ENCODE measurements at regions not wholly inside any gene's neighbourhood (a gene's known extent, or its start where the extent isn't known, plus 50 kb on each side); places are given as distances from the start of the nearest gene placed in this dataset.

GRCh38 chr22:49586244-49586748 is 241.4 kb downstream of the BRD1 start:
- ChIA-PET POLR2A (no interaction called here), CTCF (no interaction called here)
- H3K27me3 ChIP-seq (ENCODE audit: control insufficient read depth, insufficient read depth, low read length) = no peaks in the 10 kb centered on the region
- H3K4me3 ChIP-seq (ENCODE audit: low read depth, low read length) = no peak overlapping the region
- DNase-seq (ENCODE audit: low read depth) = no peak
- H3K36me3 ChIP-seq (ENCODE audit: control insufficient read depth, insufficient read depth, low read length) = no peaks in the 10 kb centered on the region
- TF ChIP-seq CTCF (IDR thresholded peaks at IDR 0.05; ENCODE audit: insufficient read depth, low read depth, low read length) = no peak

GRCh38 chr22:49585461-49586243 is 242.0 kb downstream of the BRD1 start:
- ChIA-PET CTCF (no interaction called here), POLR2A (no interaction called here)
- no peak for TF ChIP-seq CTCF (IDR thresholded peaks at IDR 0.05; ENCODE audit: insufficient read depth, low read depth, low read length)
- Histone ChIP-seq H3K27me3 (ENCODE audit: control insufficient read depth, insufficient read depth, low read length) (no peaks in the 10 kb centered on the region), H3K4me3 (ENCODE audit: low read depth, low read length) (no peak overlapping the region), H3K36me3 (ENCODE audit: control insufficient read depth, insufficient read depth, low read length) (no peaks in the 10 kb centered on the region)
- DNase-seq (ENCODE audit: low read depth) = no peak

- Histone ChIP-seq H3K4me3 (ENCODE audit: low read depth, low read length) (no peak overlapping the region), H3K27me3 (ENCODE audit: control insufficient read depth, insufficient read depth, low read length) (no peaks in the 10 kb centered on the region), H3K36me3 (ENCODE audit: control insufficient read depth, insufficient read depth, low read length) (no peaks in the 10 kb centered on the region)
- POLR2A ChIA-PET = no interaction called here
- CTCF ChIA-PET = no interaction called here
- no peak for TF ChIP-seq CTCF (IDR thresholded peaks at IDR 0.05; ENCODE audit: insufficient read depth, low read depth, low read length)
- DNase-seq (ENCODE audit: low read depth) = no peak
These were observed 243.7 kb downstream of the BRD1 start for GRCh38 chr22:49583886-49584505.

- POLR2A ChIA-PET = no interaction called here
- no peaks in the 10 kb centered on the region for H3K36me3 ChIP-seq (ENCODE audit: control insufficient read depth, insufficient read depth, low read length)
- DNase-seq (ENCODE audit: low read depth) = no peak
- no peak for TF ChIP-seq CTCF (IDR thresholded peaks at IDR 0.05; ENCODE audit: insufficient read depth, low read depth, low read length)
- CTCF ChIA-PET = no interaction called here
- H3K27me3 ChIP-seq (ENCODE audit: control insufficient read depth, insufficient read depth, low read length) = no peaks in the 10 kb centered on the region
- no peak overlapping the region for H3K4me3 ChIP-seq (ENCODE audit: low read depth, low read length)
These were observed 244.3 kb downstream of the BRD1 start for GRCh38 chr22:49583341-49583740.

- Histone ChIP-seq H3K4me3 (ENCODE audit: low read depth, low read length) (no peak overlapping the region), H3K27me3 (ENCODE audit: control insufficient read depth, insufficient read depth, low read length) (no peaks in the 10 kb centered on the region), H3K36me3 (ENCODE audit: control insufficient read depth, insufficient read depth, low read length) (no peaks in the 10 kb centered on the region)
- ChIA-PET POLR2A (no interaction called here), CTCF (no interaction called here)
- no peak for DNase-seq (ENCODE audit: low read depth)
- TF ChIP-seq CTCF (IDR thresholded peaks at IDR 0.05; ENCODE audit: insufficient read depth, low read depth, low read length) = no peak
These were observed 245.0 kb downstream of the BRD1 start for GRCh38 chr22:49582678-49583077.

Data from BJ (cell line).